ENCODE measurements at regions not wholly inside any gene's neighbourhood (a gene's known extent, or its start where the extent isn't known, plus 50 kb on each side); places are given as distances from the start of the nearest gene placed in this dataset.

- DNase-seq: no peak
- H3K27me3 ChIP-seq: no peaks in the 10 kb centered on the region
- intact Hi-C loops (cut with DNase I): no loop called here
- no peaks in the 10 kb centered on the region for H3K36me3 ChIP-seq
- TF ChIP-seq EP300 (IDR thresholded peaks at IDR 0.05) (no peak), POLR2A (IDR thresholded peaks at IDR 0.05) (no peak), CTCF (IDR thresholded peaks at IDR 0.05) (no peak)
- no peak overlapping the region for H3K27ac ChIP-seq
- 86 to 90% (median 87%) methylated on average over 3 of the region's 3 CpGs for WGBS, 3 donors
- H3K4me1 ChIP-seq (ENCODE audit: insufficient read depth): no peaks in the 10 kb centered on the region
- no peak overlapping the region for H3K4me3 ChIP-seq
- H3K9me3 ChIP-seq: no peaks in the 10 kb centered on the region
These were observed 159.9 kb upstream of the ROBO2 start for GRCh38 chr3:76879959-76880358.

GRCh38 chr3:76886761-76887500, 153.0 kb upstream of the ROBO2 start:
- TF ChIP-seq CTCF (IDR thresholded peaks at IDR 0.05): no peak
- no peaks in the 10 kb centered on the region for H3K4me1 ChIP-seq (ENCODE audit: insufficient read depth)
- intact Hi-C loops (cut with DNase I): no loop called here
- no peak for DNase-seq
- WGBS, 3 donors: 92 to 94% (median 92%) methylated on average over 3 of the region's 3 CpGs
- no peaks in the 10 kb centered on the region for H3K27me3 ChIP-seq
- no peak overlapping the region for H3K27ac ChIP-seq
- no peaks in the 10 kb centered on the region for H3K36me3 ChIP-seq
- H3K9me3 ChIP-seq: no peaks in the 10 kb centered on the region
- no peak overlapping the region for H3K4me3 ChIP-seq

GRCh38 chr3:76888856-76889255, 151.0 kb upstream of the ROBO2 start:
- 38 to 53% (median 45%) methylated on average over 1 of the region's 1 CpG for whole genome bisulfite sequencing, 3 donors
- no peaks in the 10 kb centered on the region for H3K36me3 ChIP-seq
- no peak for TF ChIP-seq POLR2A (IDR thresholded peaks at IDR 0.05)
- TF ChIP-seq CTCF (IDR thresholded peaks at IDR 0.05): no peak
- no peak for TF ChIP-seq EP300 (IDR thresholded peaks at IDR 0.05)
- no peaks in the 10 kb centered on the region for H3K9me3 ChIP-seq
- H3K4me1 ChIP-seq (ENCODE audit: insufficient read depth): no peaks in the 10 kb centered on the region
- intact Hi-C loops (cut with DNase I): no loop called here
- H3K4me3 ChIP-seq: no peak overlapping the region
- no peak overlapping the region for H3K27ac ChIP-seq
- H3K27me3 ChIP-seq: no peaks in the 10 kb centered on the region
- no peak for DNase-seq

- 81 to 86% (median 84%) methylated on average over 6 of the region's 6 CpGs for WGBS, 3 donors
- Histone ChIP-seq H3K9me3 (no peaks in the 10 kb centered on the region), H3K4me3 (no peak overlapping the region), H3K36me3 (no peaks in the 10 kb centered on the region), H3K4me1 (ENCODE audit: insufficient read depth) (no peaks in the 10 kb centered on the region), H3K27me3 (no peaks in the 10 kb centered on the region), H3K27ac (no peak overlapping the region)
- no peak for TF ChIP-seq POLR2A (IDR thresholded peaks at IDR 0.05)
- TF ChIP-seq CTCF (IDR thresholded peaks at IDR 0.05): no peak
- no peak for TF ChIP-seq EP300 (IDR thresholded peaks at IDR 0.05)
- DNase-seq: no peak
- intact Hi-C loops (cut with DNase I): no loop called here
These were observed 150.0 kb upstream of the ROBO2 start for GRCh38 chr3:76889911-76890310.

Measured in ovary (tissue), 7 donors.